Naive thymus-derived CD4-positive, alpha-beta T cell (primary cell): ENCODE measurements at regions not wholly inside any gene's neighbourhood (a gene's known extent, or its start where the extent isn't known, plus 50 kb on each side); places are given as distances from the start of the nearest gene placed in this dataset.

Experiments used
- ATAC-seq: fragments of 150-1000 bp; cut with Tn5 transposase; 2 replicates; pipeline ENCODE4 v1.10.0; 2021; ENCODE audit warnings: mild to moderate bottlenecking, moderate library complexity
- CTCF ChIA-PET: fragments of 350-600 bp; sonication (Branson Sonifier 250); formaldehyde crosslinking; loops from one replicate; lab custom pipeline; 2021; ENCODE audit warnings: antibody characterized with exemption; lab: Charles Lee
- POLR2A ChIA-PET: fragments of 350-600 bp; sonication (Branson Sonifier 250); formaldehyde crosslinking; loops from one replicate; lab custom pipeline; 2021; ENCODE audit warnings: antibody characterized with exemption, inconsistent platforms; lab: Charles Lee
- DNase-seq, 9 donors: peaks; one replicate each; pipeline versions ENCODE4 v3.0.0 to v3.0.0-alpha.2; 2020 to 2022; ENCODE audit warnings: mixed read lengths in 1 of 9
- H3K27ac ChIP-seq: one replicate; pipeline ENCODE4 v1.7.0; 2013; ENCODE audit warnings: mild to moderate bottlenecking, low read depth, low read length, moderate library complexity
- H3K27me3 ChIP-seq, 2 donors: one replicate each; pipeline ENCODE4 v1.7.0; 2013; ENCODE audit warnings: low read length in 2 of 2, mild to moderate bottlenecking in 2 of 2, moderate library complexity in 2 of 2; ENCODE audit not compliant: control insufficient read depth in 2 of 2, insufficient read depth in 2 of 2
- H3K36me3 ChIP-seq, 3 experiments: 1 replicate in 2 of 3; 2 replicates in 1 of 3; pipeline ENCODE4 v1.7.0; 2013; ENCODE audit warnings: low read length in 3 of 3, mild to moderate bottlenecking in 3 of 3, moderate library complexity in 1 of 3; ENCODE audit not compliant: insufficient read depth in 3 of 3, control insufficient read depth in 2 of 3
- H3K4me1 ChIP-seq, 2 donors: one replicate each; pipeline ENCODE4 v1.7.0; 2013; ENCODE audit warnings: low read length in 2 of 2, mild to moderate bottlenecking in 2 of 2, moderate library complexity in 1 of 2; ENCODE audit not compliant: control insufficient read depth in 2 of 2, insufficient read depth in 2 of 2
- H3K4me3 ChIP-seq: 2 replicates; pipeline ENCODE4 v1.7.0; 2013; ENCODE audit warnings: mild to moderate bottlenecking, low read length
- H3K9me3 ChIP-seq, 3 experiments: 1 replicate in 2 of 3; 2 replicates in 1 of 3; pipeline ENCODE4 v1.7.0; 2013; ENCODE audit warnings: low read length in 3 of 3; ENCODE audit not compliant: control insufficient read depth in 2 of 3
- H3K27ac Mint-ChIP-seq, 9 donors: one replicate each; pipeline ENCODE4 v1.8.0; 2020 to 2022; ENCODE audit warnings: mixed read lengths in 9 of 9, mild to moderate bottlenecking in 8 of 9, moderate library complexity in 5 of 9, inconsistent platforms in 2 of 9
- H3K27me3 Mint-ChIP-seq, 5 donors: one replicate each; pipeline ENCODE4 v1.8.0; 2021 to 2022; ENCODE audit warnings: mixed read lengths in 5 of 5, mild to moderate bottlenecking in 1 of 5
- H3K36me3 Mint-ChIP-seq, 5 donors: one replicate each; pipeline ENCODE4 v1.8.0; 2020 to 2022; ENCODE audit warnings: mixed read lengths in 5 of 5, mild to moderate bottlenecking in 3 of 5, inconsistent platforms in 1 of 5
- H3K4me1 Mint-ChIP-seq, 7 donors: one replicate each; pipeline ENCODE4 v1.8.0; 2020 to 2022; ENCODE audit warnings: mixed read lengths in 7 of 7, mild to moderate bottlenecking in 3 of 7, inconsistent platforms in 1 of 7
- H3K4me3 Mint-ChIP-seq, 10 donors: one replicate each; pipeline ENCODE4 v1.8.0; 2020 to 2022; ENCODE audit warnings: mild to moderate bottlenecking in 10 of 10, mixed read lengths in 10 of 10, moderate library complexity in 6 of 10, inconsistent platforms in 2 of 10
- H3K9me3 Mint-ChIP-seq, 11 donors: one replicate each; pipeline ENCODE4 v1.8.0; 2020 to 2022; ENCODE audit warnings: mixed read lengths in 11 of 11, mild to moderate bottlenecking in 4 of 11, inconsistent platforms in 1 of 11, moderate library complexity in 1 of 11
- intact Hi-C, 2 donors: fragments of 100-400 bp; cut with micrococcal nuclease; formaldehyde crosslinking; loops; one replicate each; pipeline ENCODE4 v1.15.1; 2023

DNA sequence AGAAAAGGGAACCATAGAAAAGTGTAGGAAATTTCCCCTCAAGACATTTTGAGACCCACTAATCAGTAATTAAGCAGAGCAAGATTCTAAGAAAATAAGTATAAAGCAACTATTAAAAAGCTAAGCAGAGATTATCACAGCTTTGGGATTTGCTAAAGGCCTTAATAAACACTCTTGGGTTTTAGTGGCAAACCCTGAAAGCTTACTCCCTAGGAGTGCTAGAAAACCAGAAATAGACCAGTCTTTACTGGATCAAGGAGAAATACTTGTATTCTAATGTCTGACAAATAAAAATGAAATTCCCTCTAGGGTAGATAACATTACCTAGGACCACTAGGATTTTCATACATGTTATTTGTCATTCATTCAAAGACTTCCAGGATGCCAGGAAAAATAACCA is 510.8 kb downstream of the SPATA31D1 start:
- Histone ChIP-seq H3K9me3 (no peaks in the 10 kb centered on the region), H3K36me3 (no peaks in the 10 kb centered on the region), H3K4me1 (no peaks in the 10 kb centered on the region), H3K27me3 (no peaks in the 10 kb centered on the region), H3K4me3 (no peak overlapping the region), H3K27ac (no peak overlapping the region)
- H3K27me3 Mint-ChIP-seq: peaks cover 0 to 4% (median 0%) of the 10 kb centered on the region in 5 donors
- H3K4me3 Mint-ChIP-seq: no peak overlapping the region
- ATAC-seq (no peak), DNase-seq (no peak)
- peaks cover 3 to 22% (median 8%) of the 10 kb centered on the region in 11 donors for H3K9me3 Mint-ChIP-seq
- intact Hi-C loops: no loop called here
- H3K4me1 Mint-ChIP-seq: no peaks in the 10 kb centered on the region
- H3K27ac Mint-ChIP-seq: no peak overlapping the region
- ChIA-PET POLR2A (no interaction called here), CTCF (interaction anchor here (0.5 kb wide), 1 partner anchor 243 kb away, joined by 5 read pairs; no protein-coding TSS in a partner anchor)
- no peaks in the 10 kb centered on the region for H3K36me3 Mint-ChIP-seq

DNA sequence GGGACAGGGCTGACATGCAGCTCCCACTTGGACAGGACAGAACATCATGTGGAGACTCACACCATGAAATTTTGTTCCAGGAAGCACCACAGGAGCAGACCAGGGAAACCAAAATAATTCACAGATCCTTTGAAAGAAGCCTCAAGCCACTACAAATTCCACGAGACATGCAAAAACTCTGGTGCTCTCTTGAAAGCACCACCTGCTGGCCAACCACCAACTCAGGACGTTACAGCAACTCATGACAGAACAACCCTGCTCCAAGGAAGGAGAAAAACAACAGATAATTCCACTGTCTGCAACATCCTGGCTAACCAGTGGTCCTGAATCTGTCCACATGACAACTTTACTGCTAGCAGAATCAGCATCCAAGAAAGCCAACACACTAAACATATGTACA is 516.0 kb downstream of the SPATA31D1 start:
- ATAC-seq: no peak
- no peaks in the 10 kb centered on the region for H3K36me3 ChIP-seq

GRCh38 chr9:82511626-82512025 is 523.1 kb downstream of the SPATA31D1 start:
- H3K9me3 Mint-ChIP-seq: peaks cover 1 to 34% (median 8%) of the 10 kb centered on the region in 11 donors
- no peaks in the 10 kb centered on the region for H3K36me3 ChIP-seq
- no peak overlapping the region for H3K27ac ChIP-seq
- no peaks in the 10 kb centered on the region for H3K4me1 ChIP-seq
- no peak for DNase-seq
- H3K36me3 Mint-ChIP-seq: no peaks in the 10 kb centered on the region
- no peak for ATAC-seq
- H3K27me3 Mint-ChIP-seq: no peaks in the 10 kb centered on the region
- no peaks in the 10 kb centered on the region for H3K9me3 ChIP-seq
- H3K4me1 Mint-ChIP-seq: no peaks in the 10 kb centered on the region
- no peaks in the 10 kb centered on the region for H3K27me3 ChIP-seq
- H3K4me3 ChIP-seq: no peak overlapping the region
- CTCF ChIA-PET: no interaction called here
- H3K4me3 Mint-ChIP-seq: no peak overlapping the region
- intact Hi-C loops: no loop called here
- POLR2A ChIA-PET: no interaction called here
- no peak overlapping the region for H3K27ac Mint-ChIP-seq

More for the DNA sequence above, 516.0 kb downstream of the SPATA31D1 start:
- POLR2A ChIA-PET: no interaction called here
- H3K4me1 ChIP-seq: no peaks in the 10 kb centered on the region
- H3K27ac Mint-ChIP-seq: no peak overlapping the region
- no peak overlapping the region for H3K4me3 Mint-ChIP-seq
- H3K36me3 Mint-ChIP-seq: no peaks in the 10 kb centered on the region
- no peak overlapping the region for H3K27ac ChIP-seq
- H3K9me3 Mint-ChIP-seq: peaks cover 4 to 36% (median 20%) of the 10 kb centered on the region in 11 donors
- H3K27me3 ChIP-seq: no peaks in the 10 kb centered on the region
- DNase-seq: no peak
- no peaks in the 10 kb centered on the region for H3K9me3 ChIP-seq
- no peak overlapping the region for H3K4me3 ChIP-seq
- H3K27me3 Mint-ChIP-seq: peaks cover 0 to 4% (median 0%) of the 10 kb centered on the region in 5 donors
- intact Hi-C loops: no loop called here
- no peaks in the 10 kb centered on the region for H3K4me1 Mint-ChIP-seq
- CTCF ChIA-PET: no interaction called here

GRCh38 chr9:82512728-82513127 is 524.2 kb downstream of the SPATA31D1 start:
- Histone ChIP-seq H3K4me1 (no peaks in the 10 kb centered on the region), H3K27me3 (no peaks in the 10 kb centered on the region), H3K9me3 (no peaks in the 10 kb centered on the region), H3K4me3 (no peak overlapping the region), H3K27ac (no peak overlapping the region), H3K36me3 (no peaks in the 10 kb centered on the region)
- no peaks in the 10 kb centered on the region for H3K4me1 Mint-ChIP-seq
- H3K27ac Mint-ChIP-seq: no peak overlapping the region
- intact Hi-C loops: no loop called here
- H3K36me3 Mint-ChIP-seq: no peaks in the 10 kb centered on the region
- DNase-seq: no peak
- CTCF ChIA-PET: no interaction called here
- no peak for ATAC-seq
- POLR2A ChIA-PET: no interaction called here
- no peak overlapping the region for H3K4me3 Mint-ChIP-seq
- H3K9me3 Mint-ChIP-seq: peaks cover 0 to 27% (median 1%) of the 10 kb centered on the region in 11 donors
- no peaks in the 10 kb centered on the region for H3K27me3 Mint-ChIP-seq

DNA sequence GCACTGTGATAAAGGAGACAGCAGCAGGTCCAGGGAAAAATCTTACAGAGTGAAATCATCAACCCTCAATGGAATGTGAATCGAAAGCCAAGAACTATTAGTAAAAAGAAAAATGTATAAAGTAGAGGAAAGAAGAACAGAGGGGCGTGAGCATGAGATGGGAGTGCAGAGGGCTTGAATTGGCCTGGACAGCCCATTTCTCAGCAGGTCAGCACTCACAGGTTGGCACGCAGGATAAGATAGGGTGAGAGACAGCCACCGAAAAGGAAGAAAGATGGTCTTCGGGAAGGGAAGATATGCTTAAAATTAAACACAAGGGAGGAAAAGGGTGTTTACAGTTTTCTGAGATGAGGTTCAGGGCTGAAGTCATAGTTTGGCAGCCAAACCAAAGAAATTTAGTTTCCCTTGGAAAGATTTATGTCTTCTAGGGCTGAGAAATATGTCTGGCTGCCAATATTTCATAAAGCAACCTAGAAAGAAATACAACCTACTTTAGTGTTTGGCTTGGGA is 524.7 kb downstream of the SPATA31D1 start:
- CTCF ChIA-PET: no interaction called here
- Mint-ChIP-seq H3K9me3 (peaks cover 0 to 25% (median 2%) of the 10 kb centered on the region in 11 donors), H3K4me3 (no peak overlapping the region), H3K27ac (no peak overlapping the region), H3K4me1 (no peaks in the 10 kb centered on the region), H3K27me3 (no peaks in the 10 kb centered on the region), H3K36me3 (no peaks in the 10 kb centered on the region)
- DNase-seq (no peak), ATAC-seq (no peak)
- POLR2A ChIA-PET: no interaction called here
- no peaks in the 10 kb centered on the region for H3K9me3 ChIP-seq
- no peak overlapping the region for H3K27ac ChIP-seq
- intact Hi-C loops: no loop called here
- no peaks in the 10 kb centered on the region for H3K4me1 ChIP-seq
- no peaks in the 10 kb centered on the region for H3K27me3 ChIP-seq
- no peaks in the 10 kb centered on the region for H3K36me3 ChIP-seq
- H3K4me3 ChIP-seq: no peak overlapping the region

DNA sequence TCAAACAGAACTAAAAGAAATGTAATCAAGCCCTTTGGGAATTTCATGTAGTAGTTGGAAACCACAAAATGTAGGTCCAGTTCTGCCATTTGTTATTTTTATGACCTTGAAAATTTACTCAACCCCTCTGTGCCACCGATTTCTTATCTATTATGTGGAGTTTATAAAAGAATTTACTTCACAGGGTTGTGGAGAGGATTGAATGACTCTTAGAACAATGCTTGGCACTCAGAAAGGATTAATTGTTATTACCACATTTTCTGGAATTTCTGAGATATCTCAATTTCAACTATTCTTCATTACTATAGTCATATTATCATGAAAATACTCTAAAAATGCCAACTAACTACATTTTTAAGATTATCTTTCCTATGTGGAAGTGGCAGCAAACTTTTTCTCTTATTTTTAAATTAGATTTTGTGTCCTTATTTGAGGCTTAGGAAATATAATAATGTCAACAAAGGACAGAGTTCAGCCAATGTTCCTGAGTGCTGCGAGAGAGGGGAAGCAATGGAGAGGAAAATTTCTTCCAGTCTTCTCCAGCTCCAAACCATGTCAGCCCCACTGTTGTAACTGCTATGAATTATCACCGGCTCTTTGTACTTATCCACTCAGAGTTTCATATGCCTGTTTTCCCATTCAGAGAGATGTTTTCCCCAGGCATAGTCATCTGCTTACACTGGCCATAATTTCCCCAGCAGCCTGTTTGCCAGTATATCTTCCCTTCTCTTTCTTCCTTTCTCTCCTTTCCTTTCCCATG is 525.6 kb downstream of the SPATA31D1 start:
- no peaks in the 10 kb centered on the region for H3K4me1 ChIP-seq
- ATAC-seq (no peak), DNase-seq (no peak)

GRCh38 chr9:82518868-82519267 is 530.3 kb downstream of the SPATA31D1 start:
- ATAC-seq (no peak), DNase-seq (no peak)
- POLR2A ChIA-PET: no interaction called here
- no peaks in the 10 kb centered on the region for H3K36me3 ChIP-seq
- Mint-ChIP-seq H3K27ac (no peak overlapping the region), H3K4me3 (no peak overlapping the region), H3K9me3 (peaks cover 0 to 23% (median 2%) of the 10 kb centered on the region in 11 donors), H3K27me3 (no peaks in the 10 kb centered on the region), H3K36me3 (no peaks in the 10 kb centered on the region), H3K4me1 (no peaks in the 10 kb centered on the region)
- CTCF ChIA-PET: no interaction called here
- H3K4me1 ChIP-seq: no peaks in the 10 kb centered on the region
- H3K27ac ChIP-seq: no peak overlapping the region
- H3K4me3 ChIP-seq: no peak overlapping the region
- H3K27me3 ChIP-seq: no peaks in the 10 kb centered on the region
- H3K9me3 ChIP-seq: no peaks in the 10 kb centered on the region
- intact Hi-C loops: no loop called here

More for the DNA sequence above, 525.6 kb downstream of the SPATA31D1 start:
- intact Hi-C loops: no loop called here
- ChIA-PET POLR2A (no interaction called here), CTCF (no interaction called here)
- Mint-ChIP-seq H3K4me3 (no peak overlapping the region), H3K27ac (no peak overlapping the region), H3K4me1 (no peaks in the 10 kb centered on the region), H3K27me3 (no peaks in the 10 kb centered on the region), H3K9me3 (peaks cover 0 to 17% (median 1%) of the 10 kb centered on the region in 11 donors), H3K36me3 (no peaks in the 10 kb centered on the region)
- Histone ChIP-seq H3K4me3 (no peak overlapping the region), H3K27ac (no peak overlapping the region), H3K27me3 (no peaks in the 10 kb centered on the region), H3K9me3 (no peaks in the 10 kb centered on the region), H3K36me3 (no peaks in the 10 kb centered on the region)
